ENCODE measurements at regions not wholly inside any gene's neighbourhood (a gene's known extent, or its start where the extent isn't known, plus 50 kb on each side); places are given as distances from the start of the nearest gene placed in this dataset.

DNA sequence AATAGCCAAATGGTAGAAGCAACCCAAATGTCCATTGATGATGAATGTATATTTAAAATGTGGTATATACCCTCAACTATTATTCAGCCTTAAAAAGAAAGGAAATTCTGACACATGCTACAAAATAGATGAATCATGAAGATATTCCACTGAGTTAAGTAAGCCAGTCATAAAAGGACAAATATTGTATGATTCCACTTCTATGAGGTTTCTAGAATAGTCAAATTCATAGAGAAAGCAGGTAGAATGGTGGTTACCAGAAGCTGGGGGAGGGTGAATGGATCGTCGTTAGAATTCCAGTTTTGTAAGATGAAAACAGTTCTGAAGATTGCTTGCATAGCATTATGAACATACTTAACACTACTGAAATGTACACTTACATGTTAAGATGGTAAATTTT lies 214.3 kb upstream of the MYLIP start:
- no peak overlapping the region for H3K4me3 ChIP-seq (ENCODE audit: low read depth, low read length)
- TF ChIP-seq, protein P1, sequence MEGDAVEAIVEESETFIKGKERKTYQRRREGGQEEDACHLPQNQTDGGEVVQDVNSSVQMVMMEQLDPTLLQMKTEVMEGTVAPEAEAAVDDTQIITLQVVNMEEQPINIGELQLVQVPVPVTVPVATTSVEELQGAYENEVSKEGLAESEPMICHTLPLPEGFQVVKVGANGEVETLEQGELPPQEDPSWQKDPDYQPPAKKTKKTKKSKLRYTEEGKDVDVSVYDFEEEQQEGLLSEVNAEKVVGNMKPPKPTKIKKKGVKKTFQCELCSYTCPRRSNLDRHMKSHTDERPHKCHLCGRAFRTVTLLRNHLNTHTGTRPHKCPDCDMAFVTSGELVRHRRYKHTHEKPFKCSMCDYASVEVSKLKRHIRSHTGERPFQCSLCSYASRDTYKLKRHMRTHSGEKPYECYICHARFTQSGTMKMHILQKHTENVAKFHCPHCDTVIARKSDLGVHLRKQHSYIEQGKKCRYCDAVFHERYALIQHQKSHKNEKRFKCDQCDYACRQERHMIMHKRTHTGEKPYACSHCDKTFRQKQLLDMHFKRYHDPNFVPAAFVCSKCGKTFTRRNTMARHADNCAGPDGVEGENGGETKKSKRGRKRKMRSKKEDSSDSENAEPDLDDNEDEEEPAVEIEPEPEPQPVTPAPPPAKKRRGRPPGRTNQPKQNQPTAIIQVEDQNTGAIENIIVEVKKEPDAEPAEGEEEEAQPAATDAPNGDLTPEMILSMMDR (IDR thresholded peaks at IDR 0.05; ENCODE audit: low read depth, low read length) = no peak

DNA sequence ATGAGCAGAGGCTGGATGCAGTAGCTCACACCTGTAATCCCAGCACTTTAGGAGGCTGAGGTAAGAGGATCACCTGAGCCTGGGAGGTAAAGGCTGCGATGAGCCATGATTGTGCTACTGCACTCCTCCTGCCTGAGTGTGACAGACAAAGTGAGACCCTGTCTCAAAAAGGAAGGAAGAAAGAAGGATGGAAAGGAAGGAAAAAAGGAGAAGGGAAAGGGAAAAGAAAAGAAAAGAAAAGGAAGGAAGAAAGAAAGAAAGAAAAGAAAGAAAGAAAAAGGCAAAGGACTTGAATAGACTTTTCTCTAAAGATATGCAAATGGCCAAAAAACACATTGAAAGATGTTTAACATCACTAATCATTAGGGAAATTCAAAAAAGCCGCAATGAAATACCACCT lies 215.3 kb upstream of the MYLIP start:
- TF ChIP-seq, protein P1 (IDR thresholded peaks at IDR 0.05; ENCODE audit: low read depth, low read length) = no peak
- no peak overlapping the region for H3K4me3 ChIP-seq (ENCODE audit: low read depth, low read length)

DNA sequence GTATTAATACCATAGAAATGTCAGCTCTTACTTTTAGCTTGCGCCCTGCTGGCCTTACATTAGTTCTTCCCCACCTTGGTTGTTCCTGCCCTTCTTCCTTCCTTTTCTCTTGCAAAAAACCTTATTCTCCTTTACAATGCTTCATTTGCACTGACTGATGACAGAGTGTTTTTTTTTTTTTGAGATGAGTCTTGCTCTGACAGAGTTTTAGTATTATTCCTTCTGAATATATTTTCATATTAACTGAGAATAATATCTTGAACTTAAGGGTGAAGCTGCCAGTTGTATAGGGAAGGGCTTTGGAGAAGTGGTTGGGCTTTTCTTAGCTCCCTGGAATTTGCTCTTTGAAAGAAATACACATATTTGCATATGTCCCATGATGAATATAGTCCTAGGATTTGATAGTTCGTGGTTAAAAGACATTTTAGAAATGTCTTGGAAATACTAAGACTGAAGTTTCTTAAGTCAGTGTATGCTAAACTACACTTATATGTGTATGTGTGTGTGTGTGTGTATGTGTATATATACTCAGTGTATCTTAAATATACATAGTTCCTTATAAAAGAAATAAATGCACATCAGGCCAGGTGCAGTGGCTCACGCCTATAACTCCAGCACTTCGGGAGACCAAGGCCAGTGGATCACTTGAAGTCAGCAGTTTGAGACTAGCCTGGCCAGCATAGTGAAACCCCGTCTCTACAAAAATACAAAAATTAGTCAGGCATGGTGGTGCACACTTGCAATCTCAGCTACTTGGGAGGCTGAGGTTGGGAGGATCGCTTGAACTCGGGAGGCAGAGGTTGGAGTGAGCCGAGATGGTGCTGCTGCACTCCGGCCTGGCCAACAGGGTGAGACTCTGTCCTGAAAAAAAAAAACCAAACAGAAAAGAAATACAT lies 216.1 kb upstream of the MYLIP start:
- TF ChIP-seq, protein P1 (IDR thresholded peaks at IDR 0.05; ENCODE audit: low read depth, low read length) = no peak
- H3K4me3 ChIP-seq (ENCODE audit: low read depth, low read length) = no peak overlapping the region

DNA sequence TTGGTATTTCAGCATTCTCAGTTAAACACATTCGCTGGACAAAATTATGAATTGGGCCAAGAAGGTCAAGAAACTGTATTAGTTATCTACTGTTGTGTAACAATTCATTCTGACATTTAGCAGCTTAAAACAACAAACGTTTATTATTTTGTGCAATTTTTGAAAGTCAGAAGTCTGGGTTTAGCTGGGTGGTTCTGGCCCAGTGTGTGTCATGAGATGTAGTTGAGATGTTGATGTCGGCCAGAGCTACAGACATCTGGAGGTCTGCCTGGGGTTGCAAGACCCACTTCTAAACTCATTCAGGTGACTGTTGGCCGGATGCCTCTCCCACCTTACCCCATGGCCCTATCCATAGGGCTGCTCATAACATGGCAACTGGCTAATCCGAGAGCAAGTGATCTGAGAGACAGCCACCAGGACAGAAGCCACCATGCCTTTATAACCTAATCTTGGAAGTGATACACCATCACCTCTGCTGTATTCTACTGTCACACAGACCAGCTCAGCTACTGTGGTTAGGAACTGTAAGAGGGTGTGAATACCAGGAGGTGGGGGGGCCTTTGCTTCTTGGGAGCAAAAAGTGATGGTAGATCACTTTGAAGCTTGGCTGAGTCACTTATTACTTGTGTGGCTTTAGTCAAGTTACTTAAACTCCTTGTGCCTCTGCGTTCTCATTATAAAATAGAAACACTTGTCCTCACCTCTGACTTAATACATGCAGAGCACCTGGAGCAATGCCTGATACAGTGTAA lies 217.0 kb upstream of the MYLIP start:
- no peak overlapping the region for H3K4me3 ChIP-seq (ENCODE audit: low read depth, low read length)
- TF ChIP-seq, protein P1 (IDR thresholded peaks at IDR 0.05; ENCODE audit: low read depth, low read length) = no peak

DNA sequence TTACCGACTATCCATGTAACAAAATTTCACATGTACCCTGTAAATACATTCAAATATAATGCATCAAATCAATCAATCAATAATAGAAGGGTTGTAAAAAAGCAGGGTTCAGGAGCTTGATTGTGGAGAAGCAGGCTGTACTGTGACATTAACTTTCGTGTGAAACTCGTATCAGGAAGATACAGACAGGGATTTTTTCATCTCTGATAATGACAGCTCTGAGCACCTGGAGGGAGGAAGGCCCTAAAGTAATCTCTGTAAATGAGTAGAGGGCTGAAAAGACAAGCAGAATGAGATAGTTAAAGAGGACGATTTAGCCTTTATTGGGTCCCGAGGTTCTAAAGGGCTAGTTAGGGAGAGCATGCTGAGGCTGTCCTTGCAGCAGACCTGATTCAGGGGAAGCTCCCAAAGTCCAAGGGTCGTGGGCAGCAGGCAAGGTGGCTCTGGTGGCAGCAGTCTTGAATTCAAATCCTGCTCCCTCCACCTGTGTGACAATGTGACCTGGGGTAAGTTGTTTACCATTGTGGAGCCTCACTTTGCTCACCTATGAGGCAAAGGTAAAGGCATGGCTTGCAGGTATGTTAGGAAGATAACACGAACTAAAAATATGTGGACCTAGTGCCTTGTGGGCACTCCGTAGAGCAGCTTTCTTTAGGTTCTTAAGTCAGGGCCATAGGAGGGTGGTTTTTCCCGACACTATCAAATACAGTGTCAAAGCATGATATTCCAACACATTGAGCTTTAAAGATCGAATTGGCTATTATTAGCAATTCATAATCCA lies 219.4 kb upstream of the MYLIP start:
- TF ChIP-seq, protein P1 (IDR thresholded peaks at IDR 0.05; ENCODE audit: low read depth, low read length) = no peak
- H3K4me3 ChIP-seq (ENCODE audit: low read depth, low read length) = no peak overlapping the region

DNA sequence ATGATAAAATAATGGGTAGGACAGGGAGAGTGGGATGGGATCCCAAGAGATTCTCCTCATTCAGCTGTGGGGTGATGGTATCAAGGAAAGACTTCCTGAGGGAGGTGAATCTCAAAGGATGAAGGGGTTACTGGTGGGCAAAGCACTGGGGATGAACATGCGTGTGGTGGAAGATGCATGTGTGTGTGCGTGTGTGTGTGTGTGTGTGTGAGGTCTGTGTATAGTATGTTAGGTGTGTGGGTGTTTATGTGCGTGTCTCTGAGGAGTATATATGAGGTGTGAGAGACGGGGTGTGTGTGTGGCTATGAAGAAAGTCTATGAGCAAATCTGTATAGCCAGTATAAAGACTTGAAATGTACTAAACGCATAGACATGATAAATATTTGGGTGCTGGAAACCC lies 220.0 kb upstream of the MYLIP start:
- TF ChIP-seq, protein P1 (IDR thresholded peaks at IDR 0.05; ENCODE audit: low read depth, low read length) = no peak
- H3K4me3 ChIP-seq (ENCODE audit: low read depth, low read length) = no peak overlapping the region

Measured in WI38 (cell line).